ENCODE measurements at regions not wholly inside any gene's neighbourhood (a gene's known extent, or its start where the extent isn't known, plus 50 kb on each side); places are given as distances from the start of the nearest gene placed in this dataset.

GRCh38 chrX:10021461-10022272 lies 54.5 kb downstream of the CLDN34 start:
- WGBS, 2 donors: 79 to 81% methylated on average over 8 to 9 of the region's 9 CpGs
- no peak for DNase-seq
- Histone ChIP-seq H3K36me3 (no peaks in the 10 kb centered on the region), H3K4me3 (replicated peaks in 1 of 3) (no peak overlapping the region), H3K9me3 (no peaks in the 10 kb centered on the region), H3K27me3 (no peaks in the 10 kb centered on the region), H3K27ac (no peak overlapping the region), H3K4me1 (peaks cover 0 to 12% of the 10 kb centered on the region in 2 donors)
- intact Hi-C loops (cut with DNase I): no loop called here
- TF ChIP-seq CTCF (IDR thresholded peaks at IDR 0.05): no peak
- no peak for TF ChIP-seq POLR2A (IDR thresholded peaks at IDR 0.05)

- H3K4me1 ChIP-seq: peaks cover 0 to 7% of the 10 kb centered on the region in 2 donors
Observed at GRCh38 chrX:10022273-10022541, 55.0 kb downstream of the CLDN34 start.

GRCh38 chrX:10022580-10023245 lies 55.6 kb downstream of the CLDN34 start:
- WGBS, 2 donors: 63 to 64% methylated on average over 10 of the region's 10 CpGs
- intact Hi-C loops (cut with DNase I): no loop called here
- Histone ChIP-seq H3K36me3 (no peaks in the 10 kb centered on the region), H3K4me1 (peaks cover 0 to 5% of the 10 kb centered on the region in 2 donors), H3K9me3 (no peaks in the 10 kb centered on the region), H3K4me3 (replicated peaks in 1 of 3) (no peak overlapping the region), H3K27me3 (no peaks in the 10 kb centered on the region), H3K27ac (no peak overlapping the region)
- no peak for DNase-seq
- TF ChIP-seq POLR2A (IDR thresholded peaks at IDR 0.05) (no peak), CTCF (IDR thresholded peaks at IDR 0.05) (no peak)

More at GRCh38 chrX:10022273-10022541, 55.0 kb downstream of the CLDN34 start:
- H3K9me3 ChIP-seq: no peaks in the 10 kb centered on the region
- intact Hi-C loops (cut with DNase I): no loop called here
- H3K36me3 ChIP-seq: no peaks in the 10 kb centered on the region
- no peak for DNase-seq
- WGBS, 2 donors: 86 to 93% methylated on average over 5 of the region's 5 CpGs
- TF ChIP-seq CTCF (IDR thresholded peaks at IDR 0.05) (no peak), POLR2A (IDR thresholded peaks at IDR 0.05) (no peak)
- H3K27me3 ChIP-seq: no peaks in the 10 kb centered on the region
- H3K4me3 ChIP-seq (replicated peaks in 1 of 3): no peak overlapping the region
- H3K27ac ChIP-seq: no peak overlapping the region

- no peak for DNase-seq
- no peaks in the 10 kb centered on the region for H3K4me1 ChIP-seq
- H3K4me3 ChIP-seq (replicated peaks in 1 of 3): no peak overlapping the region
- H3K36me3 ChIP-seq: no peaks in the 10 kb centered on the region
- H3K9me3 ChIP-seq: no peaks in the 10 kb centered on the region
- intact Hi-C loops (cut with DNase I): no loop called here
- 93 to 97% methylated on average over 5 to 7 of the region's 7 CpGs for WGBS, 2 donors
- TF ChIP-seq CTCF (IDR thresholded peaks at IDR 0.05): no peak
- H3K27me3 ChIP-seq: no peaks in the 10 kb centered on the region
- no peak overlapping the region for H3K27ac ChIP-seq
Observed at GRCh38 chrX:10023821-10024220, 56.7 kb downstream of the CLDN34 start.

GRCh38 chrX:10025742-10026493 lies 58.8 kb downstream of the CLDN34 start:
- intact Hi-C loops (cut with DNase I): no loop called here
- Histone ChIP-seq H3K9me3 (no peaks in the 10 kb centered on the region), H3K4me1 (no peaks in the 10 kb centered on the region), H3K27ac (no peak overlapping the region), H3K4me3 (replicated peaks in 1 of 3) (no peak overlapping the region), H3K27me3 (no peaks in the 10 kb centered on the region), H3K36me3 (no peaks in the 10 kb centered on the region)
- TF ChIP-seq POLR2A (IDR thresholded peaks at IDR 0.05) (no peak), CTCF (IDR thresholded peaks at IDR 0.05) (no peak)
- WGBS, 2 donors: 91 to 100% methylated on average over 4 to 5 of the region's 6 CpGs
- DNase-seq: no peak
